ENCODE measurements at regions not wholly inside any gene's neighbourhood (a gene's known extent, or its start where the extent isn't known, plus 50 kb on each side); places are given as distances from the start of the nearest gene placed in this dataset.

- Histone ChIP-seq H3K4me1 (peaks cover 21 to 23% of the 10 kb centered on the region in 2 donors), H3K27ac (no peak overlapping the region), H3K4me3 (no peak overlapping the region), H3K9me3 (no peaks in the 10 kb centered on the region), H3K27me3 (no peaks in the 10 kb centered on the region), H3K36me3 (no peaks in the 10 kb centered on the region)
- ATAC-seq (no peak), DNase-seq (no peak)
- intact Hi-C loops (cut with DNase I) = loop anchor here (10.0 kb wide), 2 partner anchors 47 to 83 kb away; partner anchors contain the start of gene ARHGAP35 (in 1 of the 2)
- TF ChIP-seq CTCF (IDR thresholded peaks at IDR 0.05) = no peak
Observed at GRCh38 chr19:46911456-46911855, 50.7 kb downstream of the ARHGAP35 start.

- H3K36me3 ChIP-seq = no peaks in the 10 kb centered on the region
- ATAC-seq (peak; percentile 69), DNase-seq (no peak)
- peak overlapping the region; percentile 38 to 40 for H3K27ac ChIP-seq
- intact Hi-C loops (cut with DNase I) = loop anchor here (10.0 kb wide), 2 partner anchors 49 to 81 kb away; partner anchors contain the start of gene ARHGAP35 (in 1 of the 2)
- no peak for TF ChIP-seq CTCF (IDR thresholded peaks at IDR 0.05)
- H3K4me1 ChIP-seq = peaks cover 22 to 38% of the 10 kb centered on the region in 2 donors
- H3K4me3 ChIP-seq = no peak overlapping the region
- no peaks in the 10 kb centered on the region for H3K9me3 ChIP-seq
- no peaks in the 10 kb centered on the region for H3K27me3 ChIP-seq
Observed at GRCh38 chr19:46913198-46913851, 52.5 kb downstream of the ARHGAP35 start.

- peaks cover 22 to 37% of the 10 kb centered on the region in 2 donors for H3K4me1 ChIP-seq
- no peaks in the 10 kb centered on the region for H3K27me3 ChIP-seq
- H3K27ac ChIP-seq = peak overlapping the region; percentile 38 to 40
- H3K9me3 ChIP-seq = no peaks in the 10 kb centered on the region
- peaks cover 0 to 5% of the 10 kb centered on the region in 2 donors for H3K36me3 ChIP-seq
- ATAC-seq = peak; percentile 68
- no peak for TF ChIP-seq CTCF (IDR thresholded peaks at IDR 0.05)
- intact Hi-C loops (cut with DNase I) = loop anchor here (10.0 kb wide), 2 partner anchors 49 to 81 kb away; partner anchors contain the start of gene ARHGAP35 (in 1 of the 2)
- DNase-seq = no peak
- no peak overlapping the region for H3K4me3 ChIP-seq
Observed at GRCh38 chr19:46913852-46914430, 53.1 kb downstream of the ARHGAP35 start.

- H3K27me3 ChIP-seq = no peaks in the 10 kb centered on the region
- no peak for TF ChIP-seq CTCF (IDR thresholded peaks at IDR 0.05)
- H3K4me3 ChIP-seq = no peak overlapping the region
- ATAC-seq (no peak), DNase-seq (no peak)
- H3K4me1 ChIP-seq = peaks cover 22 to 34% of the 10 kb centered on the region in 2 donors
- no peaks in the 10 kb centered on the region for H3K9me3 ChIP-seq
- peaks cover 0 to 19% of the 10 kb centered on the region in 2 donors for H3K36me3 ChIP-seq
- intact Hi-C loops (cut with DNase I) = loop anchor here (10.0 kb wide), 2 partner anchors 51 to 79 kb away; partner anchors contain the start of gene ARHGAP35 (in 1 of the 2)
- no peak overlapping the region for H3K27ac ChIP-seq
Observed at GRCh38 chr19:46915386-46915785, 54.6 kb downstream of the ARHGAP35 start.

- intact Hi-C loops (cut with DNase I) = loop anchor here (10.0 kb wide), 2 partner anchors 52 to 78 kb away; partner anchors contain the start of gene ARHGAP35 (in 1 of the 2)
- no peaks in the 10 kb centered on the region for H3K27me3 ChIP-seq
- no peak overlapping the region for H3K27ac ChIP-seq
- no peak for ATAC-seq
- peaks cover 0 to 35% of the 10 kb centered on the region in 2 donors for H3K36me3 ChIP-seq
- TF ChIP-seq CTCF (IDR thresholded peaks at IDR 0.05) = no peak
- no peak for DNase-seq
- H3K9me3 ChIP-seq = no peaks in the 10 kb centered on the region
- H3K4me3 ChIP-seq = no peak overlapping the region
- peaks cover 19 to 33% of the 10 kb centered on the region in 2 donors for H3K4me1 ChIP-seq
Observed at GRCh38 chr19:46917002-46917401, 56.2 kb downstream of the ARHGAP35 start.

Measured in left lung (tissue), 4 donors.